SK-N-SH (cell line): ENCODE measurements at regions not wholly inside any gene's neighbourhood (a gene's known extent, or its start where the extent isn't known, plus 50 kb on each side); places are given as distances from the start of the nearest gene placed in this dataset.

ENCODE experiments used
- CTCF ChIA-PET: fragments of 300-600, 350-600 bp; formaldehyde crosslinking; extraction: SDS; loops from one replicate; lab custom pipeline; 2021; lab: Yijun Ruan, JAX
- POLR2A ChIA-PET: fragments of 350-600 bp; sonication (Branson Sonifier 250); formaldehyde crosslinking; extraction: SDS; loops from one replicate; lab custom pipeline; 2020; ENCODE audit warnings: antibody characterized with exemption, inconsistent platforms; lab: Yijun Ruan, JAX
- DNase-seq: peaks from one replicate; pipeline ENCODE4 v3.0.0; 2012
- H2AFZ ChIP-seq: fragments of 200-600 bp; sonication (generic); 2 replicates; pipeline ENCODE4 v1.8.1; 2016; ENCODE audit warnings: antibody characterized with exemption, mild to moderate bottlenecking, low read depth
- H3F3A ChIP-seq: fragments of 200-600 bp; sonication (generic); replicated peaks from 2 replicates; pipeline ENCODE3; 2016; ENCODE audit warnings: antibody characterized with exemption, mild to moderate bottlenecking; ENCODE audit not compliant: insufficient read depth
- H3K27ac ChIP-seq, 2 experiments: fragments of 200-500 bp in 1 of 2; fragments of 200-600 bp in 1 of 2; sonication (Bioruptor generic) in 1 of 2; sonication (generic), shearing (Covaris generic) in 1 of 2; 2 replicates each; pipeline versions ENCODE4 v1.5.1 to v1.6.1; 2014 to 2016; ENCODE audit warnings: low read depth in 2 of 2, inconsistent platforms in 1 of 2, low read length in 1 of 2, mild to moderate bottlenecking in 1 of 2, mixed read lengths in 1 of 2
- H3K27me3 ChIP-seq: fragments of 200-600 bp; sonication (generic), shearing (Covaris generic); 2 replicates; pipeline ENCODE4 v1.6.1; 2016; ENCODE audit warnings: mixed run types; ENCODE audit not compliant: insufficient read depth
- H3K36me3 ChIP-seq, 2 experiments: fragments of 200-500 bp in 1 of 2; fragments of 200-600 bp in 1 of 2; sonication (Bioruptor generic) in 1 of 2; sonication (generic) in 1 of 2; replicated peaks in 1 of 2; 2 replicates each; pipeline versions ENCODE3 to v1.5.1; 2014 to 2016; ENCODE audit warnings: low read length in 1 of 2, mild to moderate bottlenecking in 1 of 2; ENCODE audit not compliant: insufficient read depth in 2 of 2, control insufficient read depth in 1 of 2
- H3K4me1 ChIP-seq, 2 experiments: fragments of 200-500 bp in 1 of 2; fragments of 200-600 bp in 1 of 2; sonication (Bioruptor generic) in 1 of 2; sonication (generic), shearing (Covaris generic) in 1 of 2; 2 replicates each; pipeline versions ENCODE4 v1.5.1 to v1.6.1; 2014 to 2016; ENCODE audit warnings: low read depth in 1 of 2, low read length in 1 of 2, mixed run types in 1 of 2; ENCODE audit not compliant: insufficient read depth in 2 of 2, control insufficient read depth in 1 of 2
- H3K4me2 ChIP-seq: fragments of 200-600 bp; sonication (generic), shearing (Covaris generic); 2 replicates; pipeline ENCODE4 v1.6.1; 2017; ENCODE audit warnings: mixed run types
- H3K4me3 ChIP-seq, 2 experiments: fragments of 200-500 bp in 1 of 2; fragments of 200-600 bp in 1 of 2; sonication (Bioruptor generic) in 1 of 2; sonication (generic), shearing (Covaris generic) in 1 of 2; 2 replicates each; pipeline versions ENCODE4 v1.5.1 to v1.8.1; 2014 to 2016; ENCODE audit warnings: low read depth in 2 of 2, inconsistent platforms in 1 of 2, low read length in 1 of 2, mild to moderate bottlenecking in 1 of 2, mixed read lengths in 1 of 2, moderate library complexity in 1 of 2
- H3K79me2 ChIP-seq: fragments of 200-600 bp; sonication (generic); 2 replicates; pipeline ENCODE4 v1.8.1; 2017; ENCODE audit warnings: mild to moderate bottlenecking; ENCODE audit not compliant: insufficient read depth
- H3K9ac ChIP-seq: fragments of 200-600 bp; sonication (generic); 2 replicates; pipeline ENCODE4 v1.6.1; 2017; ENCODE audit warnings: mixed run types
- H3K9me2 ChIP-seq: fragments of 200-600 bp; sonication (generic); 2 replicates; pipeline ENCODE4 v1.6.1; 2017; ENCODE audit warnings: mixed run types
- H3K9me3 ChIP-seq: fragments of 200-600 bp; sonication (generic); 2 replicates; pipeline ENCODE4 v1.6.1; 2017; ENCODE audit warnings: mixed run types, mild to moderate bottlenecking, moderate library complexity
- H4K20me1 ChIP-seq: fragments of 200-600 bp; sonication (generic); 2 replicates; pipeline ENCODE4 v1.6.1; 2017; ENCODE audit warnings: mild to moderate bottlenecking, mixed run types; ENCODE audit not compliant: insufficient read depth
- CHD2 ChIP-seq: fragments of 150-350 bp; IDR thresholded peaks from 2 replicates; pipeline ENCODE4 v1.6.1; 2018; ENCODE audit warnings: low read length; ENCODE audit not compliant: partially characterized antibody
- ELF1 ChIP-seq: IDR thresholded peaks from 2 replicates; pipeline ENCODE4 v1.4.0; 2012
- EZH2phosphoT487 ChIP-seq: fragments of 200-600 bp; sonication (generic); IDR thresholded peaks from 2 replicates; pipeline ENCODE4 v1.6.1; 2017; ENCODE audit warnings: low read depth, mixed run types, mild to moderate bottlenecking, antibody characterized with exemption, moderate library complexity, borderline replicate concordance
- FOSL2 ChIP-seq: IDR thresholded peaks from 2 replicates; pipeline ENCODE4 v1.4.0; 2012; ENCODE audit warnings: low read depth, mild to moderate bottlenecking, moderate library complexity, borderline replicate concordance
- FOXJ3 ChIP-seq: sonication (generic); formaldehyde crosslinking; IDR thresholded peaks from 2 replicates; pipeline ENCODE4 v1.5.1; 2020; ENCODE audit warnings: mild to moderate bottlenecking, missing genetic modification reagents
- JUND ChIP-seq: IDR thresholded peaks from 2 replicates; pipeline ENCODE4 v1.4.0; 2012
- MXI1 ChIP-seq: IDR thresholded peaks from 2 replicates; pipeline ENCODE4 v1.6.1; 2012; ENCODE audit warnings: mild to moderate bottlenecking, low read depth, low read length, improper control_type of control experiment
- NFIC ChIP-seq: IDR thresholded peaks from 2 replicates; pipeline ENCODE4 v1.4.0; 2012; ENCODE audit warnings: borderline replicate concordance
- NRF1 ChIP-seq: IDR thresholded peaks from 2 replicates; pipeline ENCODE4 v1.6.1; 2012; ENCODE audit warnings: low read depth, mild to moderate bottlenecking, low read length
- RXRA ChIP-seq: IDR thresholded peaks from 2 replicates; pipeline ENCODE4 v1.4.0; 2012; ENCODE audit warnings: low read depth, mild to moderate bottlenecking, borderline replicate concordance
- SIN3A ChIP-seq: IDR thresholded peaks from 2 replicates; pipeline ENCODE4 v1.6.1; 2012; ENCODE audit warnings: low read depth, mild to moderate bottlenecking, low read length, moderate library complexity, borderline replicate concordance
- SMC3 ChIP-seq: IDR thresholded peaks from 2 replicates; pipeline ENCODE4 v1.6.1; 2012; ENCODE audit warnings: low read depth, low read length, improper control_type of control experiment
- YY1 ChIP-seq: IDR thresholded peaks from 2 replicates; pipeline ENCODE4 v1.4.0; 2012; ENCODE audit warnings: low read depth, mild to moderate bottlenecking
- WGBS: methylation state at CpG from one replicate; pipeline ENCODE4 v1.1.6; 2017; ENCODE audit warnings: low lambda C conversion rate; 5-methylcytosine and 5-hydroxymethylcytosine counted together
- TF ChIP-seq, protein P1 (sequence below): IDR thresholded peaks from 2 replicates; pipeline ENCODE4 v1.6.1; 2012; ENCODE audit warnings: mild to moderate bottlenecking, low read depth, low read length, moderate library complexity
- TF ChIP-seq, protein P2 (sequence below): fragments of 150-350 bp; IDR thresholded peaks from 2 replicates; pipeline ENCODE4 v1.6.1; 2016; ENCODE audit warnings: mild to moderate bottlenecking, low read depth, low read length
- TF ChIP-seq, protein P3 (sequence below): IDR thresholded peaks from 2 replicates; pipeline ENCODE4 v1.4.0; 2012; ENCODE audit warnings: low read depth, borderline replicate concordance
- TF ChIP-seq, protein P4 (sequence below): IDR thresholded peaks from 2 replicates; pipeline ENCODE4 v1.4.0; 2012; ENCODE audit warnings: low read depth

DNA sequence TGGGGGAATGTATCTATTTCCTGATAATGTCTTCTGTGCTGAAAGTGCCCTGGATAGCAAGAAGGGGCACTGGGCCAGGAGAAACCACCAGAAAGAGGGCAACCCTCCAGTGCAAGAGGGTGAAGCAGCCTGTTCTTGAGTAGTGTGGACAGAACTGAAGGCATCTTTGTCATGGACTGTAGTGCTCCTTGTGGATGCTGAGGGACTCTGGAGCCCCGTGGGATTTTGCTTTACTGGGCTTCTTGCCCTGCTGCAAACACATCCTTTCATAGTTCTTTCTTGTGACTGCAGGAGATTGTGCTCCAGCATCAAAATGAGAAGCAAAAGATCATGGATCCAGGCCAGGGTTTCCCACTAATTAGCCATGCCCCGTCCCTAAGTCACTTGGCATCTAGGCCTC, 300.6 kb downstream of the ZNF326 start:
- Histone ChIP-seq H3K79me2 (no peaks in the 10 kb centered on the region), H3K27ac (no peak overlapping the region), H3K4me2 (no peak overlapping the region), H3K27me3 (peaks cover 13% of the 10 kb centered on the region; the same call in 1 of the 2 replicates), H3K9me2 (no peaks in the 10 kb centered on the region), H4K20me1 (no peaks in the 10 kb centered on the region), H3K4me1 (peaks cover 0 to 13% of the 10 kb centered on the region in 2 experiments; a peak in 1 of 4 replicates), H3K9ac (no peak overlapping the region), H3F3A (no peaks in the 10 kb centered on the region), H2AFZ (no peak overlapping the region), H3K36me3 (no peaks in the 10 kb centered on the region), H3K9me3 (no peaks in the 10 kb centered on the region), H3K4me3 (no peak overlapping the region)
- no peak for DNase-seq
- TF ChIP-seq YY1 (no peak), RXRA (no peak), SMC3 (no peak), ELF1 (no peak), JUND (no peak), FOXJ3 (CRISPR knock-in tag) (no peak), FOSL2 (no peak), NRF1 (no peak), SIN3A (no peak), NFIC (no peak), MXI1 (no peak), CHD2 (no peak), EZH2phosphoT487 (no peak)
- TF ChIP-seq, protein P1, sequence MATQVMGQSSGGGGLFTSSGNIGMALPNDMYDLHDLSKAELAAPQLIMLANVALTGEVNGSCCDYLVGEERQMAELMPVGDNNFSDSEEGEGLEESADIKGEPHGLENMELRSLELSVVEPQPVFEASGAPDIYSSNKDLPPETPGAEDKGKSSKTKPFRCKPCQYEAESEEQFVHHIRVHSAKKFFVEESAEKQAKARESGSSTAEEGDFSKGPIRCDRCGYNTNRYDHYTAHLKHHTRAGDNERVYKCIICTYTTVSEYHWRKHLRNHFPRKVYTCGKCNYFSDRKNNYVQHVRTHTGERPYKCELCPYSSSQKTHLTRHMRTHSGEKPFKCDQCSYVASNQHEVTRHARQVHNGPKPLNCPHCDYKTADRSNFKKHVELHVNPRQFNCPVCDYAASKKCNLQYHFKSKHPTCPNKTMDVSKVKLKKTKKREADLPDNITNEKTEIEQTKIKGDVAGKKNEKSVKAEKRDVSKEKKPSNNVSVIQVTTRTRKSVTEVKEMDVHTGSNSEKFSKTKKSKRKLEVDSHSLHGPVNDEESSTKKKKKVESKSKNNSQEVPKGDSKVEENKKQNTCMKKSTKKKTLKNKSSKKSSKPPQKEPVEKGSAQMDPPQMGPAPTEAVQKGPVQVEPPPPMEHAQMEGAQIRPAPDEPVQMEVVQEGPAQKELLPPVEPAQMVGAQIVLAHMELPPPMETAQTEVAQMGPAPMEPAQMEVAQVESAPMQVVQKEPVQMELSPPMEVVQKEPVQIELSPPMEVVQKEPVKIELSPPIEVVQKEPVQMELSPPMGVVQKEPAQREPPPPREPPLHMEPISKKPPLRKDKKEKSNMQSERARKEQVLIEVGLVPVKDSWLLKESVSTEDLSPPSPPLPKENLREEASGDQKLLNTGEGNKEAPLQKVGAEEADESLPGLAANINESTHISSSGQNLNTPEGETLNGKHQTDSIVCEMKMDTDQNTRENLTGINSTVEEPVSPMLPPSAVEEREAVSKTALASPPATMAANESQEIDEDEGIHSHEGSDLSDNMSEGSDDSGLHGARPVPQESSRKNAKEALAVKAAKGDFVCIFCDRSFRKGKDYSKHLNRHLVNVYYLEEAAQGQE, result no peak
- TF ChIP-seq, protein P2, sequence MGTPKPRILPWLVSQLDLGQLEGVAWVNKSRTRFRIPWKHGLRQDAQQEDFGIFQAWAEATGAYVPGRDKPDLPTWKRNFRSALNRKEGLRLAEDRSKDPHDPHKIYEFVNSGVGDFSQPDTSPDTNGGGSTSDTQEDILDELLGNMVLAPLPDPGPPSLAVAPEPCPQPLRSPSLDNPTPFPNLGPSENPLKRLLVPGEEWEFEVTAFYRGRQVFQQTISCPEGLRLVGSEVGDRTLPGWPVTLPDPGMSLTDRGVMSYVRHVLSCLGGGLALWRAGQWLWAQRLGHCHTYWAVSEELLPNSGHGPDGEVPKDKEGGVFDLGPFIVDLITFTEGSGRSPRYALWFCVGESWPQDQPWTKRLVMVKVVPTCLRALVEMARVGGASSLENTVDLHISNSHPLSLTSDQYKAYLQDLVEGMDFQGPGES, result no peak
- TF ChIP-seq, protein P3, sequence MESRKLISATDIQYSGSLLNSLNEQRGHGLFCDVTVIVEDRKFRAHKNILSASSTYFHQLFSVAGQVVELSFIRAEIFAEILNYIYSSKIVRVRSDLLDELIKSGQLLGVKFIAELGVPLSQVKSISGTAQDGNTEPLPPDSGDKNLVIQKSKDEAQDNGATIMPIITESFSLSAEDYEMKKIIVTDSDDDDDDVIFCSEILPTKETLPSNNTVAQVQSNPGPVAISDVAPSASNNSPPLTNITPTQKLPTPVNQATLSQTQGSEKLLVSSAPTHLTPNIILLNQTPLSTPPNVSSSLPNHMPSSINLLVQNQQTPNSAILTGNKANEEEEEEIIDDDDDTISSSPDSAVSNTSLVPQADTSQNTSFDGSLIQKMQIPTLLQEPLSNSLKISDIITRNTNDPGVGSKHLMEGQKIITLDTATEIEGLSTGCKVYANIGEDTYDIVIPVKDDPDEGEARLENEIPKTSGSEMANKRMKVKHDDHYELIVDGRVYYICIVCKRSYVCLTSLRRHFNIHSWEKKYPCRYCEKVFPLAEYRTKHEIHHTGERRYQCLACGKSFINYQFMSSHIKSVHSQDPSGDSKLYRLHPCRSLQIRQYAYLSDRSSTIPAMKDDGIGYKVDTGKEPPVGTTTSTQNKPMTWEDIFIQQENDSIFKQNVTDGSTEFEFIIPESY, result no peak
- TF ChIP-seq, protein P4, sequence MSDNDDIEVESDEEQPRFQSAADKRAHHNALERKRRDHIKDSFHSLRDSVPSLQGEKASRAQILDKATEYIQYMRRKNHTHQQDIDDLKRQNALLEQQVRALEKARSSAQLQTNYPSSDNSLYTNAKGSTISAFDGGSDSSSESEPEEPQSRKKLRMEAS, result no peak
- ChIA-PET CTCF (no interaction called here), POLR2A (no interaction called here)
- WGBS, result 0% methylated on average over 2 of the region's 2 CpGs
